Esophagus squamous epithelium (tissue), 5 donors: ENCODE measurements at regions not wholly inside any gene's neighbourhood (a gene's known extent, or its start where the extent isn't known, plus 50 kb on each side); places are given as distances from the start of the nearest gene placed in this dataset.
A peak's percentile ranks its signal among the peaks of the same experiment; 100 is the strongest.

Experiments
- DNase-seq: peaks from one replicate; lab custom pipeline; 2025; lab: John Stamatoyannopoulos, UW
- H3K27ac ChIP-seq, 4 donors: fragments of 200-600 bp; sonication (generic); one replicate each; pipeline ENCODE4 v1.5.1; 2016 to 2019; ENCODE audit warnings: mild to moderate bottlenecking in 1 of 4
- H3K27me3 ChIP-seq, 4 donors: fragments of 200-600 bp; sonication (generic); 1 replicate in 3 of 4; 2 replicates in 1 of 4; pipeline versions ENCODE4 v1.5.1 to v1.6.0; 2017 to 2021; ENCODE audit warnings: antibody characterized with exemption in 1 of 4
- H3K36me3 ChIP-seq, 3 donors: fragments of 200-600 bp; sonication (generic); one replicate each; pipeline ENCODE4 v1.5.1; 2016 to 2019
- H3K4me1 ChIP-seq, 3 donors: fragments of 200-600 bp; sonication (generic); one replicate each; pipeline ENCODE4 v1.5.1; 2017 to 2019
- H3K4me3 ChIP-seq, 4 donors: fragments of 200-600 bp; sonication (generic); 1 replicate in 3 of 4; 2 replicates in 1 of 4; pipeline ENCODE4 v1.5.1; 2016 to 2019; ENCODE audit warnings: mild to moderate bottlenecking in 2 of 4, moderate library complexity in 1 of 4
- H3K9me3 ChIP-seq, 3 donors: fragments of 200-600 bp; sonication (generic); one replicate each; pipeline ENCODE4 v1.5.1; 2016 to 2019
- CTCF ChIP-seq, 6 experiments: fragments of 450-650 bp in 4 of 6; fragments of 200-600 bp in 2 of 6; sonication (generic) in 2 of 6; IDR thresholded peaks; one replicate each; pipeline ENCODE4 v1.5.1; 2016 to 2019; ENCODE audit warnings: antibody characterized with exemption in 6 of 6, mild to moderate bottlenecking in 4 of 6, moderate library complexity in 4 of 6
- POLR2A ChIP-seq, 4 donors: fragments of 450-650 bp; IDR thresholded peaks; one replicate each; pipeline ENCODE4 v1.6.1; 2017; ENCODE audit warnings: antibody characterized with exemption in 4 of 4, mild to moderate bottlenecking in 4 of 4, moderate library complexity in 3 of 4
- WGBS, 2 donors: methylation state at CpG; one replicate each; pipeline ENCODE4 v1.1.5; 2018; 5-methylcytosine and 5-hydroxymethylcytosine counted together
- intact Hi-C: fragments of 100-400 bp; cut with DNase I; formaldehyde crosslinking; loops from one replicate; pipeline ENCODE4 v1.15.0; 2022
- donor health status: DM: yes; HTN: yes; CAD: no.

- peak overlapping the region in 3 of 4 donors; percentile 24 to 59 (median 24) for H3K27ac ChIP-seq
- 50 to 54% methylated on average over 5 of the region's 5 CpGs for WGBS, 2 donors
These were observed 153.6 kb upstream of the CD180 start for GRCh38 chr5:67350185-67350584.

GRCh38 chr5:67347821-67348220 lies 151.2 kb upstream of the CD180 start:
- Histone ChIP-seq H3K27ac (no peak overlapping the region), H3K4me1 (peaks cover 0 to 19% (median 5%) of the 10 kb centered on the region in 3 donors), H3K36me3 (no peaks in the 10 kb centered on the region), H3K27me3 (no peaks in the 10 kb centered on the region), H3K4me3 (no peak overlapping the region), H3K9me3 (peaks cover 0 to 10% (median 4%) of the 10 kb centered on the region in 3 donors)
- no peak for TF ChIP-seq CTCF (IDR thresholded peaks at IDR 0.05)
- TF ChIP-seq POLR2A (IDR thresholded peaks at IDR 0.05) = no peak
- intact Hi-C loops = no loop called here
- DNase-seq = no peak

More at GRCh38 chr5:67350185-67350584, 153.6 kb upstream of the CD180 start:
- Histone ChIP-seq H3K4me1 (peaks cover 0 to 34% (median 5%) of the 10 kb centered on the region in 3 donors), H3K9me3 (peaks cover 0 to 2% (median 2%) of the 10 kb centered on the region in 3 donors), H3K36me3 (no peaks in the 10 kb centered on the region), H3K4me3 (peak overlapping the region in 1 of 4 donors; percentile 13), H3K27me3 (no peaks in the 10 kb centered on the region)
- TF ChIP-seq POLR2A (IDR thresholded peaks at IDR 0.05) = no peak
- no peak for TF ChIP-seq CTCF (IDR thresholded peaks at IDR 0.05)
- intact Hi-C loops = no loop called here
- no peak for DNase-seq

DNA sequence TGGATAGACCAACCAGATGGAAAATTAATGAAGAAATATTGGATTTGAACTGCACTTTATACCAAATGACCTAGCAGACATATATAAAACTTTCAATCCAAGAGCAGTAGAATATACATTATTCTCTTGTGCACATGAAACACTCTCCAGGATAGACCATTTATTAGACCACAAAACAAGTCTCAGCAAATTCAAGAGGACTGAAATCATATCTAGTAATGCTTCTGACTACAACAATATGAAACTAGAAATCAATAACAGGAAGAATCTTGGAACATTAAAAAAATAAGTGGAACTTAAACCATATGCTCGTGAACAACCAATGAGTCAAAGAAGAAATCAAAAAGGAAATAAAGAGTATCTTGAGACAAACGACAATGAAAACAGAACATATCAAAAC lies 150.0 kb upstream of the CD180 start:
- Histone ChIP-seq H3K36me3 (no peaks in the 10 kb centered on the region), H3K27me3 (no peaks in the 10 kb centered on the region), H3K27ac (no peak overlapping the region), H3K9me3 (peaks cover 0 to 10% (median 4%) of the 10 kb centered on the region in 3 donors), H3K4me3 (no peak overlapping the region), H3K4me1 (peaks cover 0 to 17% (median 5%) of the 10 kb centered on the region in 3 donors)
- no peak for DNase-seq
- TF ChIP-seq POLR2A (IDR thresholded peaks at IDR 0.05) = no peak
- no peak for TF ChIP-seq CTCF (IDR thresholded peaks at IDR 0.05)
- intact Hi-C loops = no loop called here
- 50 to 65% methylated on average over 2 of the region's 2 CpGs for WGBS, 2 donors

DNA sequence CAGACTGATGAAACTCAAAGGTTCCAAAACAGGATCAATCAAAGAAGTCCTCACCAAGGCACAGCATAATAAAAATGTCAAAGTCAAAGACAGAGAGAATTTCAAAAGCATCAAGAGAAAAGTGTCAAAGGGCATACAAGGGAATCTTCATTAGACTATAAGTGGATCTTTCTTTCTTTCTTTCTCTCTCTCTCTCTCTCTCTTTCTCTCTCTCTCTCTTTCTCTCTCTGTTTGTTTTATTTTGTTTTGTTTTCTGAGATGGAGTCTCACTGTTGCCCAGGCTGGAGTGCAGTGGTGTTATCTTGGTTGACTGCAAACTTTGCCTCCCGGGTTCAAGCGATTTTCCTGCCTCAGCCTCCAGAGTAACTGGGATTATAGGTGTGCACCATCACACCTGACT lies 148.3 kb upstream of the CD180 start:
- Histone ChIP-seq H3K4me3 (no peak overlapping the region), H3K9me3 (peaks cover 0 to 10% (median 4%) of the 10 kb centered on the region in 3 donors), H3K27me3 (no peaks in the 10 kb centered on the region), H3K27ac (no peak overlapping the region), H3K4me1 (peaks cover 0 to under 1% (median 0%) of the 10 kb centered on the region in 3 donors), H3K36me3 (no peaks in the 10 kb centered on the region)
- no peak for DNase-seq
- 94 to 100% methylated on average over 2 of the region's 2 CpGs for WGBS, 2 donors
- intact Hi-C loops = no loop called here
- no peak for TF ChIP-seq CTCF (IDR thresholded peaks at IDR 0.05)
- TF ChIP-seq POLR2A (IDR thresholded peaks at IDR 0.05) = no peak

- Histone ChIP-seq H3K4me1 (no peaks in the 10 kb centered on the region), H3K27me3 (no peaks in the 10 kb centered on the region), H3K27ac (no peak overlapping the region), H3K36me3 (no peaks in the 10 kb centered on the region), H3K9me3 (peaks cover 0 to 10% (median 4%) of the 10 kb centered on the region in 3 donors), H3K4me3 (no peak overlapping the region)
- intact Hi-C loops = no loop called here
- no peak for DNase-seq
- no peak for TF ChIP-seq POLR2A (IDR thresholded peaks at IDR 0.05)
- no peak for TF ChIP-seq CTCF (IDR thresholded peaks at IDR 0.05)
- WGBS, 2 donors = 90 to 91% methylated on average over 4 to 5 of the region's 5 CpGs
These were observed 147.2 kb upstream of the CD180 start for GRCh38 chr5:67343835-67344234.
